Activated T-helper 2 cell treated with anti-CD3 and anti-CD28 coated beads, Interferon-gamma antibody, Interleukin-2, Interleukin-4, amounts not matched to agents 10 μg/mL and 5 μg/mL and 100 μg/mL, durations not matched to agents 14 hours and 24 hours and 36 hours (primary cell): ENCODE measurements at regions not wholly inside any gene's neighbourhood (a gene's known extent, or its start where the extent isn't known, plus 50 kb on each side); places are given as distances from the start of the nearest gene placed in this dataset.
"Not testable (repeated sequence)": the region's sequence is repeated elsewhere in the genome, so short reads cannot be mapped to it uniquely, and the experiment has no call there.

Experiments
- DNase-seq: peaks from one replicate; pipeline ENCODE4 v3.0.0; 2021; ENCODE audit warnings: low spot score
- H3K27ac Mint-ChIP-seq: one replicate; pipeline ENCODE4 v1.8.0; 2021; ENCODE audit warnings: mixed read lengths
- H3K27me3 Mint-ChIP-seq: one replicate; pipeline ENCODE4 v1.8.0; 2021; ENCODE audit warnings: low read depth, mixed read lengths
- H3K36me3 Mint-ChIP-seq: one replicate; pipeline ENCODE4 v1.8.0; 2021; ENCODE audit warnings: low read depth, mixed read lengths
- H3K4me1 Mint-ChIP-seq: one replicate; pipeline ENCODE4 v1.8.0; 2021; ENCODE audit warnings: low read depth, mixed read lengths
- H3K4me3 Mint-ChIP-seq: one replicate; pipeline ENCODE4 v1.8.0; 2021; ENCODE audit warnings: low read depth, mild to moderate bottlenecking, moderate library complexity, mixed read lengths
- H3K9me3 Mint-ChIP-seq: one replicate; pipeline ENCODE4 v1.8.0; 2021; ENCODE audit warnings: mixed read lengths
- intact Hi-C: fragments of 100-400 bp; cut with micrococcal nuclease; formaldehyde crosslinking; loops from one replicate; pipeline ENCODE4 v1.15.1; 2023

GRCh38 chr3:87486635-87487034 is 210.3 kb upstream of the POU1F1 start:
- H3K4me3 Mint-ChIP-seq, H3K27me3 Mint-ChIP-seq, H3K36me3 Mint-ChIP-seq, H3K9me3 Mint-ChIP-seq, intact Hi-C loops, H3K27ac Mint-ChIP-seq, DNase-seq, H3K4me1 Mint-ChIP-seq: not testable (repeated sequence)

- Mint-ChIP-seq H3K9me3 (no peaks in the 10 kb centered on the region), H3K4me3 (no peak overlapping the region), H3K4me1 (no peaks in the 10 kb centered on the region), H3K27ac (no peak overlapping the region), H3K36me3 (no peaks in the 10 kb centered on the region), H3K27me3 (no peaks in the 10 kb centered on the region)
- DNase-seq = no peak
- intact Hi-C loops = no loop called here
Observed at GRCh38 chr3:87486115-87486514, 209.7 kb upstream of the POU1F1 start.

GRCh38 chr3:87478716-87479115 is 202.3 kb upstream of the POU1F1 start:
- Mint-ChIP-seq H3K9me3 (no peaks in the 10 kb centered on the region), H3K27ac (no peak overlapping the region), H3K4me3 (no peak overlapping the region), H3K36me3 (no peaks in the 10 kb centered on the region), H3K27me3 (no peaks in the 10 kb centered on the region), H3K4me1 (no peaks in the 10 kb centered on the region)
- DNase-seq = no peak
- intact Hi-C loops = no loop called here

- intact Hi-C loops = no loop called here
- Mint-ChIP-seq H3K9me3 (peaks cover 6% of the 10 kb centered on the region), H3K27me3 (no peaks in the 10 kb centered on the region), H3K4me3 (no peak overlapping the region), H3K36me3 (no peaks in the 10 kb centered on the region), H3K4me1 (no peaks in the 10 kb centered on the region), H3K27ac (no peak overlapping the region)
- DNase-seq = no peak
Observed at GRCh38 chr3:87473944-87474343, 197.6 kb upstream of the POU1F1 start.

- DNase-seq = no peak
- Mint-ChIP-seq H3K9me3 (peaks cover 6% of the 10 kb centered on the region), H3K4me1 (no peaks in the 10 kb centered on the region), H3K4me3 (no peak overlapping the region), H3K27me3 (no peaks in the 10 kb centered on the region), H3K36me3 (no peaks in the 10 kb centered on the region), H3K27ac (no peak overlapping the region)
- intact Hi-C loops = no loop called here
Observed at GRCh38 chr3:87468938-87469337, 192.6 kb upstream of the POU1F1 start.

- intact Hi-C loops = no loop called here
- no peak for DNase-seq
Observed at GRCh38 chr3:87468235-87468634, 191.9 kb upstream of the POU1F1 start.

GRCh38 chr3:87462228-87462627 is 185.8 kb upstream of the POU1F1 start:
- Mint-ChIP-seq H3K27ac (no peak overlapping the region), H3K36me3 (no peaks in the 10 kb centered on the region), H3K27me3 (no peaks in the 10 kb centered on the region), H3K4me3 (no peak overlapping the region), H3K9me3 (no peaks in the 10 kb centered on the region), H3K4me1 (no peaks in the 10 kb centered on the region)
- DNase-seq = no peak
- intact Hi-C loops = no loop called here

More at GRCh38 chr3:87468235-87468634, 191.9 kb upstream of the POU1F1 start:
- peaks cover 6% of the 10 kb centered on the region for H3K9me3 Mint-ChIP-seq
- H3K27ac Mint-ChIP-seq = no peak overlapping the region
- H3K4me3 Mint-ChIP-seq = no peak overlapping the region
- H3K27me3 Mint-ChIP-seq = no peaks in the 10 kb centered on the region
- H3K36me3 Mint-ChIP-seq = no peaks in the 10 kb centered on the region
- H3K4me1 Mint-ChIP-seq = no peaks in the 10 kb centered on the region

GRCh38 chr3:87461443-87461842 is 185.1 kb upstream of the POU1F1 start:
- no peak overlapping the region for H3K27ac Mint-ChIP-seq
- intact Hi-C loops = no loop called here
- DNase-seq = no peak
- no peak overlapping the region for H3K4me3 Mint-ChIP-seq
- H3K9me3 Mint-ChIP-seq = no peaks in the 10 kb centered on the region
- H3K4me1 Mint-ChIP-seq = no peaks in the 10 kb centered on the region
- H3K36me3 Mint-ChIP-seq = no peaks in the 10 kb centered on the region
- H3K27me3 Mint-ChIP-seq = no peaks in the 10 kb centered on the region

GRCh38 chr3:87461036-87461435 is 184.7 kb upstream of the POU1F1 start:
- Mint-ChIP-seq H3K36me3 (no peaks in the 10 kb centered on the region), H3K4me1 (no peaks in the 10 kb centered on the region), H3K27ac (no peak overlapping the region), H3K27me3 (no peaks in the 10 kb centered on the region), H3K4me3 (no peak overlapping the region), H3K9me3 (no peaks in the 10 kb centered on the region)
- no peak for DNase-seq
- intact Hi-C loops = no loop called here

GRCh38 chr3:87448558-87448957 is 172.2 kb upstream of the POU1F1 start:
- H3K27me3 Mint-ChIP-seq = no peaks in the 10 kb centered on the region
- no peak for DNase-seq
- H3K4me1 Mint-ChIP-seq = no peaks in the 10 kb centered on the region
- no peak overlapping the region for H3K27ac Mint-ChIP-seq
- H3K4me3 Mint-ChIP-seq = no peak overlapping the region
- no peaks in the 10 kb centered on the region for H3K36me3 Mint-ChIP-seq
- intact Hi-C loops = no loop called here
- H3K9me3 Mint-ChIP-seq = no peaks in the 10 kb centered on the region

GRCh38 chr3:87446849-87447387 is 170.5 kb upstream of the POU1F1 start:
- Mint-ChIP-seq H3K27me3 (no peaks in the 10 kb centered on the region), H3K4me1 (no peaks in the 10 kb centered on the region), H3K36me3 (no peaks in the 10 kb centered on the region), H3K9me3 (no peaks in the 10 kb centered on the region), H3K27ac (no peak overlapping the region), H3K4me3 (no peak overlapping the region)
- intact Hi-C loops = no loop called here
- DNase-seq = no peak

GRCh38 chr3:87442470-87442869 is 166.1 kb upstream of the POU1F1 start:
- Mint-ChIP-seq H3K4me3 (no peak overlapping the region), H3K27me3 (no peaks in the 10 kb centered on the region), H3K9me3 (no peaks in the 10 kb centered on the region), H3K27ac (no peak overlapping the region), H3K36me3 (no peaks in the 10 kb centered on the region), H3K4me1 (peaks cover 4% of the 10 kb centered on the region)
- no peak for DNase-seq
- intact Hi-C loops = no loop called here

GRCh38 chr3:87437765-87438164 is 161.4 kb upstream of the POU1F1 start:
- no peak overlapping the region for H3K27ac Mint-ChIP-seq
- intact Hi-C loops = no loop called here
- H3K36me3 Mint-ChIP-seq = no peaks in the 10 kb centered on the region
- no peak for DNase-seq
- no peaks in the 10 kb centered on the region for H3K9me3 Mint-ChIP-seq
- peaks cover 7% of the 10 kb centered on the region for H3K4me1 Mint-ChIP-seq
- no peak overlapping the region for H3K4me3 Mint-ChIP-seq
- no peaks in the 10 kb centered on the region for H3K27me3 Mint-ChIP-seq
